Left lung (tissue), 4 donors: ENCODE measurements at regions not wholly inside any gene's neighbourhood (a gene's known extent, or its start where the extent isn't known, plus 50 kb on each side); places are given as distances from the start of the nearest gene placed in this dataset.

Experiments used
- ATAC-seq: fragments of 200-7000 bp; cut with Tn5 transposase; one replicate; pipeline ENCODE4 v1.9.1; 2020; ENCODE audit warnings: moderate library complexity
- DNase-seq, 4 donors: peaks; one replicate each; pipeline ENCODE4 v3.0.0-alpha.2; 2013 to 2020
- H3K27ac ChIP-seq, 2 donors: fragments of 200-600 bp; sonication (generic) in 1 of 2; one replicate each; pipeline versions ENCODE4 v1.5.0 to v1.8.0; 2020 to 2021
- H3K27me3 ChIP-seq, 2 donors: fragments of 200-600 bp; sonication (generic) in 1 of 2; one replicate each; pipeline versions ENCODE4 v1.5.0 to v1.8.0; 2020 to 2021
- H3K36me3 ChIP-seq, 2 donors: fragments of 200-600 bp; sonication (generic) in 1 of 2; one replicate each; pipeline versions ENCODE4 v1.5.0 to v1.8.0; 2020 to 2021
- H3K4me1 ChIP-seq, 2 donors: fragments of 200-600 bp; one replicate each; pipeline ENCODE4 v1.8.0; 2021
- H3K4me3 ChIP-seq, 2 donors: fragments of 200-600 bp; sonication (generic) in 1 of 2; one replicate each; pipeline versions ENCODE4 v1.5.0 to v1.8.0; 2020 to 2021; ENCODE audit warnings: mild to moderate bottlenecking in 1 of 2
- H3K9me3 ChIP-seq, 2 donors: fragments of 200-600 bp; sonication (generic) in 1 of 2; one replicate each; pipeline versions ENCODE4 v1.5.0 to v1.8.0; 2020 to 2021
- CTCF ChIP-seq, 2 donors: fragments of 200-600 bp; sonication (generic) in 1 of 2; IDR thresholded peaks; one replicate each; pipeline versions ENCODE4 v1.5.0 to v1.8.0; 2021; ENCODE audit warnings: antibody characterized with exemption in 2 of 2
- intact Hi-C, 2 donors: fragments of 100-400 bp; cut with DNase I; formaldehyde crosslinking; loops; one replicate each; pipeline versions ENCODE4 v1.11.2 to v1.14.2; 2022
- donor health status: DM: no; HTN: yes; CAD: no.
- donor health status: DM: no; HTN: no; CAD: no.

- Histone ChIP-seq H3K36me3 (peaks cover 0 to 11% of the 10 kb centered on the region in 2 donors), H3K4me3 (no peak overlapping the region), H3K4me1 (peaks cover 0 to 4% of the 10 kb centered on the region in 2 donors), H3K27me3 (no peaks in the 10 kb centered on the region), H3K27ac (no peak overlapping the region), H3K9me3 (no peaks in the 10 kb centered on the region)
- no peak for TF ChIP-seq CTCF (IDR thresholded peaks at IDR 0.05)
- ATAC-seq (no peak), DNase-seq (no peak)
- intact Hi-C loops = no loop called here
Observed at GRCh38 chr16:27644165-27644564, 94.2 kb downstream of the KATNIP start.

GRCh38 chr16:27645396-27645795 is 95.5 kb downstream of the KATNIP start:
- DNase-seq (no peak), ATAC-seq (no peak)
- no peak overlapping the region for H3K4me3 ChIP-seq
- intact Hi-C loops = no loop called here
- no peaks in the 10 kb centered on the region for H3K27me3 ChIP-seq
- no peak for TF ChIP-seq CTCF (IDR thresholded peaks at IDR 0.05)
- H3K36me3 ChIP-seq = peaks cover 0 to 12% of the 10 kb centered on the region in 2 donors
- peaks cover 0 to 4% of the 10 kb centered on the region in 2 donors for H3K4me1 ChIP-seq
- H3K27ac ChIP-seq = no peak overlapping the region
- H3K9me3 ChIP-seq = no peaks in the 10 kb centered on the region

GRCh38 chr16:27646806-27647205 is 96.9 kb downstream of the KATNIP start:
- Histone ChIP-seq H3K36me3 (peaks cover 0 to 17% of the 10 kb centered on the region in 2 donors), H3K27ac (no peak overlapping the region), H3K4me3 (no peak overlapping the region), H3K9me3 (no peaks in the 10 kb centered on the region), H3K27me3 (no peaks in the 10 kb centered on the region), H3K4me1 (peaks cover 0 to 4% of the 10 kb centered on the region in 2 donors)
- no peak for TF ChIP-seq CTCF (IDR thresholded peaks at IDR 0.05)
- ATAC-seq = no peak
- intact Hi-C loops = no loop called here
- no peak for DNase-seq

GRCh38 chr16:27649021-27649420 is 99.1 kb downstream of the KATNIP start:
- intact Hi-C loops = no loop called here
- no peaks in the 10 kb centered on the region for H3K9me3 ChIP-seq
- H3K27me3 ChIP-seq = no peaks in the 10 kb centered on the region
- no peak overlapping the region for H3K4me3 ChIP-seq
- ATAC-seq (no peak), DNase-seq (no peak)
- H3K4me1 ChIP-seq = peaks cover 0 to 4% of the 10 kb centered on the region in 2 donors
- TF ChIP-seq CTCF (IDR thresholded peaks at IDR 0.05) = no peak
- no peak overlapping the region for H3K27ac ChIP-seq
- peaks cover 0 to 17% of the 10 kb centered on the region in 2 donors for H3K36me3 ChIP-seq

GRCh38 chr16:27650073-27650701 is 100.2 kb downstream of the KATNIP start:
- Histone ChIP-seq H3K4me1 (peaks cover 0 to 4% of the 10 kb centered on the region in 2 donors), H3K27me3 (no peaks in the 10 kb centered on the region), H3K4me3 (no peak overlapping the region), H3K9me3 (no peaks in the 10 kb centered on the region), H3K27ac (no peak overlapping the region), H3K36me3 (peaks cover 0 to 22% of the 10 kb centered on the region in 2 donors)
- ATAC-seq = no peak
- intact Hi-C loops = no loop called here
- no peak for TF ChIP-seq CTCF (IDR thresholded peaks at IDR 0.05)
- DNase-seq = peak in 2 of 4 donors; percentile 32 to 57
